IMR-90 (cell line): ENCODE measurements at regions not wholly inside any gene's neighbourhood (a gene's known extent, or its start where the extent isn't known, plus 50 kb on each side); places are given as distances from the start of the nearest gene placed in this dataset.

Source experiments
- ATAC-seq: fragments of 200-7000 bp; cut with Tn5 transposase; 2 replicates; pipeline ENCODE4 v1.9.1; 2020; ENCODE audit warnings: low read depth, mild to moderate bottlenecking, moderate library complexity
- BruUV-seq: library from RNA; stranded (reverse); fragments of 400-500 nt; replicated peaks from 2 replicates; lab custom pipeline; 2021; lab: Mats Ljungman, UMichigan
- CTCF ChIA-PET: fragments of 300-600 bp; formaldehyde crosslinking; extraction: SDS; loops from one replicate; lab custom pipeline; 2021; ENCODE audit warnings: antibody characterized with exemption; lab: Yijun Ruan, JAX
- POLR2A ChIA-PET: fragments of 300-600 bp; sonication (Branson Sonifier 250); formaldehyde crosslinking; loops from one replicate; lab custom pipeline; 2022; ENCODE audit warnings: antibody characterized with exemption; ENCODE audit not compliant: unreplicated experiment; lab: Charles Lee
- DNase-seq: peaks from one replicate; pipeline ENCODE4 v3.0.0; 2013
- H2AFZ ChIP-seq: replicated peaks from 2 replicates; pipeline ENCODE3; 2013; ENCODE audit warnings: low read length, mild to moderate bottlenecking; ENCODE audit not compliant: poor library complexity
- H2AK5ac ChIP-seq: 2 replicates; pipeline ENCODE4 v1.6.1; 2013; ENCODE audit warnings: low read depth, low read length, inconsistent platforms
- H2AK9ac ChIP-seq: replicated peaks from 2 replicates; pipeline ENCODE3; 2013; ENCODE audit warnings: mild to moderate bottlenecking, low read depth, low read length, moderate library complexity; ENCODE audit not compliant: poor library complexity
- H2BK120ac ChIP-seq: 2 replicates; pipeline ENCODE4 v1.6.1; 2013; ENCODE audit warnings: low read depth, low read length, inconsistent platforms
- H2BK15ac ChIP-seq: 3 replicates; pipeline ENCODE4 v1.6.1; 2013; ENCODE audit warnings: low read depth, low read length, inconsistent platforms
- H2BK20ac ChIP-seq: 2 replicates; pipeline ENCODE4 v1.6.1; 2013; ENCODE audit warnings: low read depth, mild to moderate bottlenecking, inconsistent platforms, low read length, moderate library complexity
- H2BK5ac ChIP-seq: 2 replicates; pipeline ENCODE4 v1.6.1; 2013; ENCODE audit warnings: mild to moderate bottlenecking, low read depth, low read length, inconsistent platforms; ENCODE audit not compliant: poor library complexity, severe bottlenecking
- H3K14ac ChIP-seq: replicated peaks from 2 replicates; pipeline ENCODE4 v1.6.1; 2013; ENCODE audit warnings: low read depth, low read length, inconsistent platforms
- H3K18ac ChIP-seq: 2 replicates; pipeline ENCODE4 v1.6.1; 2013; ENCODE audit warnings: low read depth, low read length, control low read depth
- H3K23ac ChIP-seq: 2 replicates; pipeline ENCODE4 v1.6.1; 2013; ENCODE audit warnings: low read depth, low read length, inconsistent platforms
- H3K27ac ChIP-seq: 2 replicates; pipeline ENCODE4 v1.5.1; 2013; ENCODE audit warnings: mild to moderate bottlenecking, control low read depth, low read length; ENCODE audit not compliant: insufficient read depth
- H3K27me3 ChIP-seq: 2 replicates; pipeline ENCODE4 v1.6.1; 2013; ENCODE audit warnings: low read length; ENCODE audit not compliant: control insufficient read depth, insufficient read depth
- H3K36me3 ChIP-seq: 2 replicates; pipeline ENCODE4 v1.6.1; 2013; ENCODE audit warnings: low read length, mixed read lengths; ENCODE audit not compliant: control insufficient read depth, insufficient read depth
- H3K4ac ChIP-seq: 2 replicates; pipeline ENCODE4 v1.6.1; 2013; ENCODE audit warnings: low read depth, low read length, inconsistent platforms
- H3K4me1 ChIP-seq: 2 replicates; pipeline ENCODE4 v1.6.1; 2013; ENCODE audit warnings: low read length, mixed read lengths; ENCODE audit not compliant: control insufficient read depth, insufficient read depth
- H3K4me2 ChIP-seq: 2 replicates; pipeline ENCODE4 v1.6.1; 2013; ENCODE audit warnings: low read depth, mild to moderate bottlenecking, control low read depth, low read length, moderate library complexity
- H3K4me3 ChIP-seq: 2 replicates; pipeline ENCODE4 v1.5.1; 2013; ENCODE audit warnings: low read depth, mild to moderate bottlenecking, control low read depth, low read length, moderate library complexity; ENCODE audit not compliant: insufficient read depth
- H3K56ac ChIP-seq: 2 replicates; pipeline ENCODE4 v1.6.1; 2013; ENCODE audit warnings: low read length, inconsistent platforms; ENCODE audit not compliant: insufficient read depth; ENCODE audit errors: extremely low read depth
- H3K79me1 ChIP-seq, 2 experiments: 2 replicates each; pipeline ENCODE4 v1.6.1; 2013; ENCODE audit warnings: low read length in 2 of 2, inconsistent platforms in 1 of 2, low read depth in 1 of 2
- H3K9ac ChIP-seq: 2 replicates; pipeline ENCODE4 v1.6.1; 2013; ENCODE audit warnings: low read depth, low read length, control low read depth
- H3K9me1 ChIP-seq: 2 replicates; pipeline ENCODE4 v1.6.1; 2013; ENCODE audit warnings: low read length, inconsistent platforms; ENCODE audit not compliant: insufficient read depth
- H3K9me3 ChIP-seq: 2 replicates; pipeline ENCODE4 v1.6.1; 2013; ENCODE audit warnings: low read length; ENCODE audit not compliant: control insufficient read depth, insufficient read depth
- H4K20me1 ChIP-seq: 2 replicates; pipeline ENCODE4 v1.6.1; 2013; ENCODE audit warnings: low read length, inconsistent platforms; ENCODE audit not compliant: insufficient read depth
- H4K5ac ChIP-seq: 2 replicates; pipeline ENCODE4 v1.6.1; 2013; ENCODE audit warnings: mild to moderate bottlenecking, low read depth, low read length, control low read depth
- H4K8ac ChIP-seq, 2 experiments: 2 replicates each; pipeline ENCODE4 v1.6.1; 2013; ENCODE audit warnings: low read depth in 2 of 2, low read length in 2 of 2, control low read depth in 1 of 2, inconsistent platforms in 1 of 2
- H4K91ac ChIP-seq: 2 replicates; pipeline ENCODE4 v1.6.1; 2013; ENCODE audit warnings: low read depth, low read length, inconsistent platforms; ENCODE audit not compliant: insufficient read depth
- BHLHE40 ChIP-seq: fragments of 150-350 bp; IDR thresholded peaks from 2 replicates; pipeline ENCODE4 v1.6.1; 2016; ENCODE audit warnings: mild to moderate bottlenecking, low read depth, low read length
- CEBPB ChIP-seq: IDR thresholded peaks from 2 replicates; pipeline ENCODE4 v1.6.1; 2012; ENCODE audit warnings: low read depth, low read length, improper control_type of control experiment
- ELK1 ChIP-seq: fragments of 150-350 bp; IDR thresholded peaks from 2 replicates; pipeline ENCODE4 v1.6.1; 2016; ENCODE audit warnings: low read depth, mild to moderate bottlenecking, low read length, moderate library complexity, borderline replicate concordance
- FOS ChIP-seq: fragments of 150-350 bp; IDR thresholded peaks from 2 replicates; pipeline ENCODE4 v1.6.1; 2016; ENCODE audit warnings: low read depth, low read length
- MAFK ChIP-seq: IDR thresholded peaks from 2 replicates; pipeline ENCODE4 v1.6.1; 2012; ENCODE audit warnings: low read depth, low read length, improper control_type of control experiment
- MAZ ChIP-seq: IDR thresholded peaks from 2 replicates; pipeline ENCODE4 v1.6.1; 2012; ENCODE audit warnings: low read depth, mild to moderate bottlenecking, low read length, improper control_type of control experiment, moderate library complexity, borderline replicate concordance
- MXI1 ChIP-seq: IDR thresholded peaks from 2 replicates; pipeline ENCODE4 v1.6.1; 2012; ENCODE audit warnings: low read depth, mild to moderate bottlenecking, low read length, moderate library complexity, borderline replicate concordance
- NFE2L2 ChIP-seq: fragments of 150-350 bp; IDR thresholded peaks from 2 replicates; pipeline ENCODE4 v1.6.1; 2016; ENCODE audit warnings: low read depth, mild to moderate bottlenecking, low read length
- POLR2A ChIP-seq: IDR thresholded peaks from 2 replicates; pipeline ENCODE4 v1.6.1; 2012; ENCODE audit warnings: mild to moderate bottlenecking, low read depth, low read length
- RAD21 ChIP-seq: IDR thresholded peaks from 2 replicates; pipeline ENCODE4 v1.6.1; 2012; ENCODE audit warnings: low read length, improper control_type of control experiment
- RCOR1 ChIP-seq: IDR thresholded peaks from 2 replicates; pipeline ENCODE4 v1.6.1; 2012; ENCODE audit warnings: mild to moderate bottlenecking, low read length, improper control_type of control experiment; ENCODE audit not compliant: insufficient replicate concordance
- RFX5 ChIP-seq: IDR thresholded peaks from 2 replicates; pipeline ENCODE4 v1.8.0; 2012; ENCODE audit warnings: low read depth, mild to moderate bottlenecking, low read length, moderate library complexity
- USF2 ChIP-seq: fragments of 150-350 bp; IDR thresholded peaks from 2 replicates; pipeline ENCODE4 v1.6.1; 2017; ENCODE audit warnings: mild to moderate bottlenecking, antibody characterized with exemption, low read length, low read depth
- WGBS, 2 experiments: methylation state at CpG; one replicate each; pipeline versions ENCODE4 v1.1.5 to v1.1.7; 2013; ENCODE audit warnings: missing lambda C conversion rate in 2 of 2; ENCODE audit not compliant: insufficient read length in 1 of 2; ENCODE audit errors: extremely low coverage in 2 of 2; 5-methylcytosine and 5-hydroxymethylcytosine counted together
- dilution Hi-C: fragments of 300-500 bp; cut with HindIII; formaldehyde crosslinking; loops from one replicate; pipeline ENCODE4 v1.14.3; 2018; ENCODE audit warnings: low sequenced_read_pairs; ENCODE audit not compliant: unreplicated experiment
- in situ Hi-C: fragments of 300-500 bp; cut with MboI; formaldehyde crosslinking; loops from 3 replicates; pipeline ENCODE4 v1.14.3; 2019; ENCODE audit warnings: low sequenced_read_pairs, inconsistent platforms, mixed read lengths
- intact Hi-C: fragments of 100-400 bp; cut with micrococcal nuclease; formaldehyde crosslinking; loops from 2 replicates; pipeline ENCODE4 v1.10.0; 2022

- ATAC-seq = no peak
- H3K79me1 ChIP-seq = no peaks in the 10 kb centered on the region
- H3K18ac ChIP-seq = no peak overlapping the region
- H3K23ac ChIP-seq = no peak overlapping the region
- H3K14ac ChIP-seq = no peak overlapping the region
- dilution Hi-C loops = no loop called here
- peaks cover 5% of the 10 kb centered on the region for H3K9me3 ChIP-seq
- TF ChIP-seq RCOR1 = no peak
- no peak for TF ChIP-seq FOS
- TF ChIP-seq NFE2L2 = no peak
- no peak for TF ChIP-seq RAD21
- no peak for TF ChIP-seq BHLHE40
- no peak for TF ChIP-seq USF2
- no peak for TF ChIP-seq POLR2A
- TF ChIP-seq MXI1 = no peak
- TF ChIP-seq ELK1 = no peak
- no peak for TF ChIP-seq MAZ
- no peak for TF ChIP-seq RFX5
- no peak for TF ChIP-seq MAFK
- TF ChIP-seq CEBPB = no peak
- in situ Hi-C loops = no loop called here
- CTCF ChIA-PET = no interaction called here
- H2BK120ac ChIP-seq = no peak overlapping the region
- no peak overlapping the region for H3K4ac ChIP-seq
- no peak overlapping the region for H4K5ac ChIP-seq
- H3K36me3 ChIP-seq = no peaks in the 10 kb centered on the region
- H3K27ac ChIP-seq = no peak overlapping the region
- H2AK5ac ChIP-seq = no peak overlapping the region
- intact Hi-C loops = no loop called here
- H3K9me1 ChIP-seq = no peaks in the 10 kb centered on the region
- H2AFZ ChIP-seq = no peak overlapping the region
- no peak overlapping the region for H2BK5ac ChIP-seq
- H2BK20ac ChIP-seq = no peak overlapping the region
- no peak overlapping the region for H3K9ac ChIP-seq
- no peak overlapping the region for H2BK15ac ChIP-seq
- H3K56ac ChIP-seq = no peak overlapping the region
- H3K4me3 ChIP-seq = no peak overlapping the region
- no peak overlapping the region for H2AK9ac ChIP-seq
- DNase-seq = no peak
- H3K4me2 ChIP-seq = no peak overlapping the region
- H4K8ac ChIP-seq = no peak overlapping the region
- H3K27me3 ChIP-seq = no peaks in the 10 kb centered on the region
- H4K91ac ChIP-seq = no peak overlapping the region
- WGBS, 2 experiments = no CpG with 5 or more reads among the region's 1 CpG
- no TSS peak for BruUV-seq
- H3K4me1 ChIP-seq = no peaks in the 10 kb centered on the region
- H4K20me1 ChIP-seq = no peaks in the 10 kb centered on the region
- POLR2A ChIA-PET = no interaction called here
Measured at GRCh38 chr1:79920960-79921669, 914.6 kb upstream of the ADGRL4 start.
